Hematopoietic multipotent progenitor cell treated with erythropoietin and hydrocortisone succinate and interleukin-3 and kit ligand, for 17 days (in vitro differentiated cells): ENCODE measurements at regions not wholly inside any gene's neighbourhood (a gene's known extent, or its start where the extent isn't known, plus 50 kb on each side); places are given as distances from the start of the nearest gene placed in this dataset.

Source experiments
- DNase-seq: peaks from one replicate; pipeline ENCODE4 v3.0.0-alpha.2; 2015; ENCODE audit warnings: low spot score

DNA sequence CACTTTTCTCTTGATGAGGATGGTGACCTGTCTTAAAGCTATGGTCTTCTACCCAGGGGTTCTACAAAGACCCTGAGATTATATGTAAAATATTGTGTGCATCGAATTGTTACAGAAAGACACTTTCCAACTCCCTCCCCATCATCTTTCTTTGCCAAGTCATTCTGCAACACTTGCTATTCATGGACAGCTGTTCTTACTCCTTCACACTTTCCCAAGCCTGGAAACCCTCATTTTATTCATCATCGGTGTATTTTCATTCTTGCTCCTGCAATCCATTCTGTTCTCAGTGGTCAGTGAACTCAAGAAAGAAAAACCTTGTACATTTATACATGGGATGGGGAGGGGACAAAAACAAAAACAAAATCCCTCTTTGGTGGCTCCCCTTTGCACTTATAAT, 90.5 kb upstream of the STXBP6 start:
- no peak for DNase-seq

DNA sequence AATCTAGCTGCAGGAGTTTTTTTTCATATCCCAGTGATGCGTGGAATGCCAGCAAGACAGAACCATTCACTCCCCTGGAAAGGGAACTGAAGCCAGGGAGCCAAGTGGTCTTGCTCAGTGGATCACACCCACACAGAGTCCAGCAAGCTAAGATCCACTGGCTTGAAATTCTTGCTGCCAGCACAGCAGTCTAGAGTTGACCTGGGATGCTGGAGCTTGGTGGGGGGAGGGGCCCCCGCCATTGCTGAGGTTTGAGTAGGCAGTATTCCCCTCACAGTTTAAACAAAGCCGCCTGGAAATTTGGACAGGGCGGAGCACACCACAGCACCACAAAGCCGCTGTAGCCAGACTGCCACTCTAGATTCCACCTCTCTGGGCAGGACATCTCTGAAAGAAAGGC, 86.9 kb upstream of the STXBP6 start:
- DNase-seq = no peak

DNA sequence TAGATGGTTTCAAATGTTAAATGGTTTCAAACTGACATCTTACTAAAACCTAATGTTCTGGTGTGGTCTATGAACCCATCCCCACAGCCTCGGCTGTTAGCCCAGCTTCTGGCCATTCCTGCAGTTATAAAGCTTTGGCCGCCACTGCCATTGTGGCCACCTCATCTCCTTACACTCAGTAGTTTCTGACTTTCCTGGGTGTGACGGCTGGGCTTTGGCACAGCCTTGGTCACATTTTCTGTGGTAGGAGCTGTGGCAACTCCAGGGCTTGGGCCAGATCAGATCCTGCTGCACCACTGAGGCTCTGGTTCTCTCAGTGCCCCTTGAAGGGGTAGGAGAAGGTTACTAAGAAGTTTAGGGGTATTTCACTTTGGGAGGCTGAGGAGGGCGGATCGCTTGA, 84.2 kb upstream of the STXBP6 start:
- no peak for DNase-seq

DNA sequence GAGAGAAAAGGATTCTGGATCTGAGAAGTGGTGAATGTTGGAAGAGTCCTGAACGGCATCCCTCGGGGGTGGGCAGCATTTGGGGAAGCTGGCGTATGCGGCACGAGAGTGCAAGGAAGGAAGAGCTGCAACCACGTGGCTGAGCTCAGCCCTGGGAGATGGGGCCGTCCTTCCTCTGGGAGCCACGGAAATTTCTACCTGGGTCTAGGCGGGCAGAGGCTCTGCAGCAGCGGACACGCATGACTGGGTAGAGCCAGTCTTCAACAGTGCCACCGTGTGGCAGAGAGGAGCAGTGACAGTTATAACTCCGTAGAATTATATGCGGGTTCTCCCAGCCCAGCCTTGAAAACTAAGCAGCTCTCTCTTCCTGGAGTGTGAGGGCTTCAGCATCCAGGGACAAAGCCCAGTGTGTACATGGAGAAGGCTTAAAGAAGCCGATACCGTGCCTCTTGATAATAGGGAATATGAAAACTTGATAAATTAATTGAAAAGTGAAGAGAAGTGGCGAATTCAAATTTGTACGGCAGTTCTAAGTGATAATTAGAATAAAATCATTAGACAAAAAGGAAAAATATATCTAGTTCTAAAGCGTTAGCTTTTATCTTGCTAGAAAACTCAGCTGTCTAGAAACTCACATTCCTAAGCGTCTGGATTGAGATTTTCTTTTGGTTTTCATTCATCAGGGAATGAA, 82.9 kb upstream of the STXBP6 start:
- peak; percentile 37 for DNase-seq

DNA sequence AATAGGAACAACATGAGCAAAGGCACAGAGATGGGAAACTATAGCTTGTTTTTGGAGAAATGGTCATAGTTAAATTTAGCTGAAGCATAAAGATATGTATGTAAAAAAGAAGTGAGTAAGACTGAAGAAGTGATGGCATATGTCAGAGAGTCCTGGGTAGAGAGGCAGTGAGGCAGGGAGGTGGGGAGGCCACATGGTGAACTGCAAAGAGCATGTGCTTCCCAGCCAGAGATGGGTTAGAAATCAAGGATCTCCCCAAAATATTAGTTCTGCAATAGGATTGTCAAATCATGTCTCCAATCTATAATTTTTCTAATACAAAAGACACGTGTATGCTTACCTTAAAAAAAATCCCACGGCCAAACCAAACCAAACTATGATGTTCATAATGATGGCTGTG, 82.1 kb upstream of the STXBP6 start:
- DNase-seq = no peak

DNA sequence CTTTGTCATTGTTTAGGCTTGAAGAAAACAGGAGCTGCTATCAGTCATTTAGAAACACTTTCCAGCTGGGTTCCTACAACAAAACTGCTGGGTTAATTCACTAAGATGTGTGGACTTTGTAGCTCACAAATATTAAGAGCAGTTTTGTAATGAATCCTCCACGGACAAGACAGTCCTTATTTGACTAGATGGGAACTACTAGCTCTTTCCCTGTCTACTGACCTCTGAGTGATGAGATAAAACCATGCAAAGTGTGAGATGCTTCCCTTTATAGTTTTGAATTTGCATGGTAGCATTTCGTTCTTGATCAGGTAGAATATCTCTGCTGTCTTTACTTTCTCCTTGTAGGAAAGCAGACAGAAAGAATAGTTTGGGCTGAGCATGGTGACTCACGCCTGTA, 72.9 kb upstream of the STXBP6 start:
- no peak for DNase-seq

DNA sequence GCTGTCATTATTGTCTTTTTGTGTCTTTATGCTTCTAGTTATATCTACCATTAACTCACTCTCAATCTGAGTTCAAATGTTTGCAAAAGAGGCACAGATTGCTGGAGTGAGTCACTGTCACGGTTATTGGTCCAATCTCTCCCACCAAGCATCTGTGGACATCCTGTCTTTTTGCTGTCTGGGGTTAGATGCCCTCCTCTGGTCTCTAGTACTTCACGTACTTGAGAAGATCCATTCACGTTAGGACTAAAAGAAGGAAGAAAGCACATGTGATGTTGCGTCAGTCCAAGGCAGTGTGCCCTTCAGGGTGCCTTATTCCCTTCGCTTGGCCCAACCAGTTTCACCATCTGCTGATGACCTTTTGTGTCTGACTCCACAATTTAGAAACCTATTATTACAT, 72.3 kb upstream of the STXBP6 start:
- DNase-seq = no peak

DNA sequence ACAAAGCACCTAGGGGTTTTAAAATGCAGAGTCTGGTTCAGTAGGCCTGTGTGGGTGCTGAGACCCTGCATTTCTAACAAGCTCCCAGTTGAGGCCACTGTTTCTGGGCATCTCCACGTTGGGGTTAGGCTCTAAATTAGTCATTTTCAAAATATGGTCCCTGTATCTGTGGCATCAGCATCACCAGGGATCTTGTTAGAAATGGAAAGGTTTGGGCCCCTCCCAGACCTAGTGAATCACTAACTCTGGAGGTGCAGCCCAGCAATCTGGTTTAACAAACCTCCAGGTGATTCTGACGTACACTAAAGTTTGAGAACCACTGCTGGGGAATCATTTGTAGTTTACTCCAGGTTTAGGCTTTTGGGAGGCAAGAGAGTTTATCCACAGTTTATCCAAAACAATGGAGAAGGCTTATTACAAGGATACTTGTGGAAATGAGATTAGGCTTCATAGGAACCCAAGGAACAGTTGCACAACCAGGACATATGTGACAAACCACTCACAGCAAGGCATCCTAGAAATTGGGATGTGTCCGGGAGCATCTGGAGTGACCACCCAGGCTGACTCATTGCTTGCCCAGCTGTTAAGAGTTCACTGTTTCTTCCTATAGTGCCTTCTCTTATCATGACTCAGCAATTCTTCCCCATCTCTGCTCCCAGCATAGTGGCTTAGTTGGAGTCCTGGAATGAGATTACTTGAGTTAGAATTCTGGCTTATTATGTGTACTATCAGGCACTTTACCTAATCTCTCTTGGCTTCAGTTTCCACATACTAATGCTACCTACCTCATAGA, 71.6 kb upstream of the STXBP6 start:
- DNase-seq = no peak

DNA sequence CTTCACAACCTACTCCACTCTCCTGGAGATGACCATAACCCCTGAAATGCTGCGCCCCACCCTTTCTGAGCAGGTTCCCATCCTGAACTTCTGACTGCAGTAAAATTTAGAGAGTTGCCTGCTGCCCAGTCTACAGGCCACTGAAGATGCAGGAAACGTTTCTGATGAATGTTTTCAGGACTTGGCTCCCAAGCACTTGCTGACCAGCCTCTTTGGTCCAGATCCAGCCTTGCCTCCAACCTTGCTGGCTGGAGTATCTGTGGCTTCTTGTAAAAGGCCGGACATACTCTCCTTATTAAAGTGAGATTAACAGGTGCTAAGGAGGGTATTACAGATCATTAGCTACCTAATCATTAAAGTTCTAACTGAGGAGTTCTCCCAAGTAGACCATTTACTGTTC, 70.3 kb upstream of the STXBP6 start:
- no peak for DNase-seq

DNA sequence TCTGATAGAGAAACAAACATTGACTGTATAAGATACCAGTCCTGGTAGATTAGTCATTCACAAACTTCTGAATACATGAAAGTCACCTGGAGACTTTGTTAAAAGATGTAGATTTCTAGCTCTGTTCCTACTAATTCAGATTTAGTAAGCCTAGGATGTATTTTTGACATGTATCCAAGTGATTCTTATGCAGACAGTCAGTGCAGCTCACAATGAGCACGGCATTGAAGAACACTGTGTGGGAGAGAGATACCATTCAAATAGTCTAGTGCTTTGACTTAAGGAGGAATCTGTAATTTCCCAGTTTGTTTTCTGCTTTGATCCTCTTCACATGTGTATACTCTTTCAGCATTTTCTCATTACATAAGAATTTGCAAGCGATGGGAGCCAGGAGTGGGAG, 68.7 kb upstream of the STXBP6 start:
- no peak for DNase-seq

DNA sequence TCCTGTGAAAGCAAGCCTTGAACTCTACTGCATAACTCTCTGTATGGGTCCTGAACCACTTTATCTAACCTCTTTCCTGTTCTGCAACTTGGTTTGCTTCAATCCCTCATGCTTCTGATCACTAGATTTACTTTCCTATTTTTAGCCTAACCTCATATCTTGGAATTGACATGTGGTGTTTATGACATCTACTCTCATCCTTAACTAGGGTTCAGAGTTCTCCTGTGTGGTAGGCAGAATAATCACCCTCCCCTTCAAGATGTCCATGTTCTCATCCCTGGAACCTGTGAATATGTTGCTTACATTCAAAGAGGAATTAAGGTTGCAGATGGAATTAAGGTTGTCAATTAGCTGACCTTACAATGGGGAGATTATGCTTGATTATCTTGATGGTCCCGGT, 67.4 kb upstream of the STXBP6 start:
- no peak for DNase-seq

DNA sequence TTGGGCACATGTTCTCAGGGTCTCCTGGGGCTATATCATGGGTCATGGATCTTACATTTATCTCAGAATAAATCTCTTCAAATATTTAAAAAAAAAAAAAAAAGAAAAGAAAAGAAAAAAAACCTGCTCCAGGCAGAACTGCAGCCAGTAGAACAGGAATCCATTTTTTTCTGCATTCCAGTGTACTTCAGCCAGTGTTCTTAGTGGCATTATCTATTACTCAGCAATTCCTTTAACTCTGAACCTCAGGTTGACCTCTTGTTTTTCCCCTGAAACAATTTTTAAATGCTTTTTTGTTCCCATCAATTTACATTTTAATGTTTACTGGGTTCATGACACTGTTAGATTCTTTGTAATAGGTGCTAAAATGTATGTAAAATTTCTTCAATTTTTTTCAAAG, 66.7 kb upstream of the STXBP6 start:
- no peak for DNase-seq

DNA sequence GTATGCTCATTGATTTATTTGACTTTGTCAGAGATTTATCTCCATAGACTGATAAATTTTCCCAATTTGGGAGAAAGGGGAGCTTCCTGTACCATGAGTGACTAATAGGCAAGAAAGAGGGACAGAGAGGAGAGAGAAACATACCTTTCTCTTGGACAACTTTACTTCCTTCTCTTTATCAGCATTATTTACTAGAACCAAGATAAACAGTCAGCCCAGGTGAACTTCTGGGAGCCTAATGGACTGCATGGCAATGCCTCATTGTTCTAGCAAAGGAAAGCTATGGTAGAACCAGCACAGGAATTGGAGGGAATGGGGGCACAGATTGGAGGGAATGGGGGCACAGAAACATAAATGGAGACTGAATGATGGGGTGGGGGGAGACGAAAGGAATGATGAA, 63.4 kb upstream of the STXBP6 start:
- no peak for DNase-seq

DNA sequence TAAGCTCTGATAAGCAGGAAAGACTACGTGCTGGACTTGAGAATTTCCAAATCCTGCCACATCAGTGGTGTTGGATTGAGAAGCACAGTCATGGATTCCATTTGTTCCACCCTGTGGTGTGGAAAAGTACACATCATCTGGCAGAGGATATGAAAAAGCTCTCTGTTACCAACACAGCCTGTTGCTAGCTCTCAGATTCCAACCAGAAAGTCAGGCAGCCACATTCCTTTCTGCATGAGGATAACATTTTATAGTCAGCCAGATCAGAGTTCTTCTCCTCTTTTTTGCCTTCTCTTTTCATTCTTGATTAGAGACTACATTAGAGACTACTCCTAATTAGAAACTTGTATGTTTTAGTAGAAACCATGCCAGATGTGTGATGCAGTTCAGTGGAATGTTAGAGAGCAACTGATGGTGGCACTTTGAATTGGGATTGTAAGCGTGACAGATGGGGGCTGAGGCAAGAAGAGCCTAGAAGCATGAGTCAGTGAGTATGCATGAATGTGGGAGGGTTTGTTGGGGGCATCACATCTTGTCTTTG, 61.2 kb upstream of the STXBP6 start:
- DNase-seq = no peak

DNA sequence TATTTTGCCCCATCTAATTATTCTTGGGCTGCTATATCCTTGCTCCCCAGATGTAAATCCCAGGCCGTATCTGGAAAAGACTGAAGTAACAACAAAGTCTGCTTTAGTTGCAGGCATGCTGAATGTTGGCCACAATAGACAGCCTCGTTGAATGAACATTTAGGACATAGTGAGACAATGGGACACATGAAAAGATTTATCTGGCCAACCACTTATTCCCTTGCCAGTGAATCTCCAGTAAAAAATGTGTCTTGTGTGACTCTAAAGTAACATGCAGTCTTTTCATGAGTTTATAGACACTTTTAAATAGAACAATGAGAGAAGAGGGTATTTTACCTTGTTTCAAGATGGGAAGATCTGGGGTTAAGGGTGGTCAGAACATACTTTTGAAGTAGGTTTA, 60.2 kb upstream of the STXBP6 start:
- no peak for DNase-seq

DNA sequence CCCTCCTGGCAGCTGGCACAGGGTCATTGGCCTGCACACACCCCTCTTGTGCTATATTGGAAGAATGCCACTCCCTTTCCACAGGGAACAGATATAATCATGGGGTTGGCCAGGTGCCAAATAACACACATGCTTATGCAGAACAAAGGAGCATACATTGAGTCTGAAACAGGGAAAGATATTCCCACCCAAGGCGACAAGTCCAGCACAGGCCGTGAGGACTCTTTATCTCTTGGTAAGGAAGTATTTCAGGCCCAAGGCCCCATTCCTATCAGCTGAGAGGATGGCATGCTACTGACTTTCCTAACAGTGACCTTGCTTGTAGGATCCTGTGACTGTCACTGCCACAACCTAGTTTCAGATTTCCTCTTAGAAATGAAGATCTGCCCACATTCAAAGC, 59.0 kb upstream of the STXBP6 start:
- no peak for DNase-seq

DNA sequence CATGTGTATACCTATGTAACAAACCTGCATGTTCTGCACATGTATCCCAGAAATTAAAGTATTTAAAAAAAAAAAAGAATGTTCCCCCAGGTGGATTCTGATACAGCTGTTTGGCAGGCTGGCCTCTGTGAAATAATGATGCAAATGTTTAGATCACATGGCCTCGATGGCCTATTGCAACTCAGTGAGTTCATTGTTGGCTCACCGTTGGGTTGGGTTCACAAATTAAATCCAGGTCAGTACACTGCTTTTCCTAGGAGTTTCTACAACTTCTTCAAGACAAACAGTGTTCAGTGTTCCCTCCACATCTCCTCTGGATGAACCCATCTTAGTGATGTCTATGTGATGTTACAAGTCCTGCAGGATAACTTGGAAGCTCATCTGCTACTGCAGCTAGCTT, 58.3 kb upstream of the STXBP6 start:
- no peak for DNase-seq

DNA sequence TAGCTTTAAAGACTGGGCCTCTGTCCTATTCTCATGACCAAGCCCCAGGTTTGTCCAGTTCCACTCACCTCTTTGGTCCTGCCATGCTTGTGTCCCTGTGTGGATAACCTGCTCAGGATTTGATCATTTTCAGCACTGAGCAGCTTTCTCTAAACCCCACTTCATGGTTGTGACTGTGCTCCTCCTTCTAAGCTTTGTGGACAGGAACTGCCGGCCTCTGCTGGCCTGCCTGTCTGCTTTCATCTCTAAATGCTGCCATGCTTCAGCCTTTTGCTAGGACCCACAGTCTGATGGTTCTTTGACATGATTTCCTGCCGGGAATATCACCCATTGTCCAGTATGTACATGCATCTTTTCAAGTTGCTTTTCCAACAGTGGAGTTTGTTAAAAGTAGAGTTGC, 53.9 kb upstream of the STXBP6 start:
- DNase-seq = no peak

DNA sequence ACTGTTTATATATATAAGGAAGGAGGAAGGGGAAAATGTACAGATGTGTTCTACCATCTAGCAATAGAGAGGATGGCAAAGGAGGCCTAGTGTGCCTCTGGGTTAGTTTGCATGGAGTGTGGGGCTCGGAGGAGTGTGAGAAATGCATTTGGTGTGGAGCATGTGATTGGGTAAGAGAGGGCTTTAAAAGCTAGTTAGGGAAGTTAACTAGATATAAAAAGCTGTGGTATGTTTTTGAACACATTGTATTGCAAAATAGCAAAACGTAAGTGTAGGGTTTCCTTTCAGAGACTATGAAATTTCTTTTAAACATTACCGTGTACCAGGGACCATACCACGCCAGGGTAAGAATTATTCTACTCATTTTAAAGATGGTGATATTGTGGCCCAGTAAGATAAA, 53.3 kb upstream of the STXBP6 start:
- no peak for DNase-seq

DNA sequence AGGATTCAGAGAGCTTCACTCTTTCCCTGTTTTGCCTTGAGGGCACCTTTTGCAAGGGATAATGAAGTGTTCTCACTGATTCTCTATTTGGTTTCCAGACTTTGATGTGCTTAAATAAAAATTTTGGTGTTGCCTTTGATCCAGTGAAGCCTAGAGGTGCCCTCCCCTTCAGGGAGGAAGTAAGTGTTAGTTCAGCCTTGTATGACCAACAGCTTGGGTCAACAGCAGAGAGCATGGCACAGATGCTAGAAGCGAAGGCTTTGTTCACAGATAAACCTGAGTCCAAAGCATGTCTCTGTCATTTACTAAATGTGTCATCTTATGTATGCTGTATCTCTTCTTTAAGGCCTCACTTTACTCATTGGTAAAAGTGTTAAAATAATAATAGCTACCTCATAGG, 52.8 kb upstream of the STXBP6 start:
- no peak for DNase-seq

DNA sequence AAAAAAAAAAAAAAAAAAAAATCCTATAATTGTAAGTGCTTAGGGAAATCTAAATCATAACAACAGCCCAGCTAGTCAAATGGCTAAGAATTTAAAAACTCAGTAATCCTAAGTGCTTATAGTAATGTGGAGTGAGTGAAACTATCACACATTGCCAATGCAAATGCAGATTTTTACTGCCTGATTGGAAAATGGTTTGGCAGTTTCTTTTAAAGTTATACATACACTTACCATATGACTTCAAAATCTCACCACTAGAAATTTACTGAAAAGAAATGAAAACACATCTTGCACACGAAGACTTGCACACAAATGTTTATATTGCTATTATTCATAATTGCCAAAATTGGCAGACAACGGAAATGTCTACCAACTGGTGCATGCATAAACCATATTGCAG, 51.3 kb upstream of the STXBP6 start:
- no peak for DNase-seq
